ENCODE measurements at regions not wholly inside any gene's neighbourhood (a gene's known extent, or its start where the extent isn't known, plus 50 kb on each side); places are given as distances from the start of the nearest gene placed in this dataset.

- DNase-seq (ENCODE audit: insufficient read length, low spot score): no peak
- no peak for FAIRE-seq
- TF ChIP-seq CTCF (IDR thresholded peaks at IDR 0.05; ENCODE audit: insufficient read depth, missing control alignments): no peak
Measured at GRCh38 chr20:16220826-16221225, 352.4 kb downstream of the KIF16B start.

- FAIRE-seq (no peak), DNase-seq (ENCODE audit: insufficient read length, low spot score) (no peak)
- TF ChIP-seq CTCF (IDR thresholded peaks at IDR 0.05; ENCODE audit: insufficient read depth, missing control alignments): no peak
Measured at GRCh38 chr20:16219182-16219581, 354.1 kb downstream of the KIF16B start.

- TF ChIP-seq CTCF (IDR thresholded peaks at IDR 0.05; ENCODE audit: insufficient read depth, missing control alignments): no peak
- no peak for FAIRE-seq
- DNase-seq (ENCODE audit: insufficient read length, low spot score): no peak
Measured at GRCh38 chr20:16216914-16217230, 356.4 kb downstream of the KIF16B start.

- no peak for TF ChIP-seq CTCF (IDR thresholded peaks at IDR 0.05; ENCODE audit: insufficient read depth, missing control alignments)
- FAIRE-seq (no peak), DNase-seq (ENCODE audit: insufficient read length, low spot score) (no peak)
Measured at GRCh38 chr20:16216227-16216913, 356.9 kb downstream of the KIF16B start.

- TF ChIP-seq CTCF (IDR thresholded peaks at IDR 0.05; ENCODE audit: insufficient read depth, missing control alignments): no peak
- FAIRE-seq (no peak), DNase-seq (ENCODE audit: insufficient read length, low spot score) (no peak)
Measured at GRCh38 chr20:16215041-16215440, 358.2 kb downstream of the KIF16B start.

- no peak for DNase-seq (ENCODE audit: insufficient read length, low spot score)
- FAIRE-seq: no peak
- TF ChIP-seq CTCF (IDR thresholded peaks at IDR 0.05; ENCODE audit: insufficient read depth, missing control alignments): no peak
Measured at GRCh38 chr20:16212790-16213189, 360.5 kb downstream of the KIF16B start.

- FAIRE-seq (no peak), DNase-seq (ENCODE audit: insufficient read length, low spot score) (no peak)
- no peak for TF ChIP-seq CTCF (IDR thresholded peaks at IDR 0.05; ENCODE audit: insufficient read depth, missing control alignments)
Measured at GRCh38 chr20:16209951-16210361, 363.3 kb downstream of the KIF16B start.

Data from D721Med (cell line).